Mammary epithelial cell (primary cell): ENCODE measurements at regions not wholly inside any gene's neighbourhood (a gene's known extent, or its start where the extent isn't known, plus 50 kb on each side); places are given as distances from the start of the nearest gene placed in this dataset.

Experiments used
- CTCF ChIP-seq, 2 donors: IDR thresholded peaks in 1 of 2; conservative IDR thresholded peaks in 1 of 2; 2 replicates each; pipeline ENCODE4 v1.5.1; 2011 to 2012; ENCODE audit warnings: inconsistent platforms in 2 of 2, low read length in 2 of 2, mild to moderate bottlenecking in 2 of 2, control low read depth in 1 of 2, low read depth in 1 of 2; ENCODE audit not compliant: insufficient read depth in 1 of 2; ENCODE audit errors: extremely low read depth in 1 of 2
- EZH2 ChIP-seq: IDR thresholded peaks from 2 replicates; pipeline ENCODE4 v1.6.1; 2012; ENCODE audit warnings: low read length, inconsistent platforms, borderline replicate concordance

GRCh38 chr7:42431873-42432272 lies 194.9 kb upstream of the GLI3 start:
- TF ChIP-seq EZH2 (no peak), CTCF (conservative IDR thresholded peaks at IDR 0.05 in 1 of 2, IDR thresholded peaks at IDR 0.05 in 1 of 2; ENCODE audit: extremely low read depth in 1 of 2, insufficient read depth in 1 of 2, low read depth in 1 of 2, low read length in 2 of 2) (no peak)
